ENCODE measurements at regions not wholly inside any gene's neighbourhood (a gene's known extent, or its start where the extent isn't known, plus 50 kb on each side); places are given as distances from the start of the nearest gene placed in this dataset.

DNA sequence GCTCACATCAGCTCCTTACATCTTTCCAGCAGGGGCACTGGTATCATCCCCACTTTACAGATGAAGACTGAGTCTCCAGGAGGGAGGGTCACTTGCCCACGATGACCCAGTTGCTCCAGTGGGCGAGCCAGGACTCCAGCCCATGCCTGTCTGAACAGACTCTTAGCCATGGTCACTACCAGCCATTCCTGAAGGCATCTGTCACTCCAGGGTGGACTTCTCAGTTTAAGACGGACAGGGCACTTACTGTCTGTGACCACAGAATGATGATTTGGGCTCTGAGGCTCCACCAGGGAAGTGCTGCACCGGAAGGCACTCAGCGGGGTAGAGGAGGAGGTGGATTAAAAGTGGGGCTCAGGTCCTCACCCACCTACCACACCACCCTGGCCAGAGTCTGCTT, 104.0 kb upstream of the SLC6A6 start:
- H3K4me3 ChIP-seq (ENCODE audit: low read depth, low read length, poor library complexity, severe bottlenecking), result no peak overlapping the region
- no peaks in the 10 kb centered on the region for H3K4me1 ChIP-seq (ENCODE audit: insufficient read depth, low read length, severe bottlenecking)
- H3K79me2 ChIP-seq (ENCODE audit: insufficient read depth, low read length), result no peaks in the 10 kb centered on the region
- no peak overlapping the region for H3K9ac ChIP-seq (ENCODE audit: low read length)
- no peaks in the 10 kb centered on the region for H4K20me1 ChIP-seq (ENCODE audit: insufficient read depth, low read length)
- no peaks in the 10 kb centered on the region for H3K9me3 ChIP-seq (ENCODE audit: low read length)
- peaks cover 6% of the 10 kb centered on the region; the same call in 1 of the 2 replicates for H3K27me3 ChIP-seq (ENCODE audit: insufficient read depth, low read length)
- H2AFZ ChIP-seq (ENCODE audit: low read length), result no peak overlapping the region
- H3K27ac ChIP-seq (ENCODE audit: low read depth, low read length, poor library complexity, severe bottlenecking), result no peak overlapping the region
- H3K36me3 ChIP-seq (ENCODE audit: insufficient read depth, low read length), result no peaks in the 10 kb centered on the region
- no peaks in the 10 kb centered on the region for H3K9me2 ChIP-seq (ENCODE audit: low read depth, low read length)
- H3F3A ChIP-seq (ENCODE audit: insufficient read depth, low read length), result no peaks in the 10 kb centered on the region
- no peak overlapping the region for H3K4me2 ChIP-seq (ENCODE audit: low read length)
- TF ChIP-seq, protein P1, sequence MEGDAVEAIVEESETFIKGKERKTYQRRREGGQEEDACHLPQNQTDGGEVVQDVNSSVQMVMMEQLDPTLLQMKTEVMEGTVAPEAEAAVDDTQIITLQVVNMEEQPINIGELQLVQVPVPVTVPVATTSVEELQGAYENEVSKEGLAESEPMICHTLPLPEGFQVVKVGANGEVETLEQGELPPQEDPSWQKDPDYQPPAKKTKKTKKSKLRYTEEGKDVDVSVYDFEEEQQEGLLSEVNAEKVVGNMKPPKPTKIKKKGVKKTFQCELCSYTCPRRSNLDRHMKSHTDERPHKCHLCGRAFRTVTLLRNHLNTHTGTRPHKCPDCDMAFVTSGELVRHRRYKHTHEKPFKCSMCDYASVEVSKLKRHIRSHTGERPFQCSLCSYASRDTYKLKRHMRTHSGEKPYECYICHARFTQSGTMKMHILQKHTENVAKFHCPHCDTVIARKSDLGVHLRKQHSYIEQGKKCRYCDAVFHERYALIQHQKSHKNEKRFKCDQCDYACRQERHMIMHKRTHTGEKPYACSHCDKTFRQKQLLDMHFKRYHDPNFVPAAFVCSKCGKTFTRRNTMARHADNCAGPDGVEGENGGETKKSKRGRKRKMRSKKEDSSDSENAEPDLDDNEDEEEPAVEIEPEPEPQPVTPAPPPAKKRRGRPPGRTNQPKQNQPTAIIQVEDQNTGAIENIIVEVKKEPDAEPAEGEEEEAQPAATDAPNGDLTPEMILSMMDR (IDR thresholded peaks at IDR 0.05; ENCODE audit: low read length), result no peak
- TF ChIP-seq EZH2 (IDR thresholded peaks at IDR 0.05; ENCODE audit: borderline replicate concordance, low read length), result no peak

DNA sequence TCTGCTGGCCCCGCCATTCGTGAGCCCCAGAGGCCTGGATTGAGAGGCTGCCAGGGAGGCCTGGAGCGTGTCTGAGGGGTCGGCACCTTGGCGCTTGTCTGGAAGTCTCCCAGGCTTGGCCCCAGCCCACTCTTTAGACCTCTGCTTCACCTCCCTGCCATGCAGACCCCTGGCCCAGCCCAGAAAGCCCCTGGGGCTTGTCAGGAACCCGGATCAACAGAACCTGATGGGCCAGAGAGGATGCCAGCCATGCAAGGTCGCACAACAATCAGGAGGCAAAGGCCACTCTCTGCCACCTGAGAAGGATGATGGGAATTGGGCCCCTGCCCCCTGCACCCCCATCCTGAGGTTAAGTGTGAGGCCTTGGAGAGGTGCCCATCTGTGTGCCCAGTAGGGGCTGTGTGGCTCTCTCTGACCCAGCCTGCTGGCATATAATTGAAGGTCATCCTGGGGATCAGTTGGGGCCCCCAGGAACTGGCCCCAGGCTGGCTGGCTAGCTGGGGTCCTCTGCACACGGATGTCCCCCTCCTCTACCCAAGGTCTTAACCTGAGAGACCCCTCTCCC, 103.3 kb upstream of the SLC6A6 start:
- H3K9me2 ChIP-seq (ENCODE audit: low read depth, low read length), result no peaks in the 10 kb centered on the region
- H3K9me3 ChIP-seq (ENCODE audit: low read length), result no peaks in the 10 kb centered on the region
- H3K4me1 ChIP-seq (ENCODE audit: insufficient read depth, low read length, severe bottlenecking), result no peaks in the 10 kb centered on the region
- H3F3A ChIP-seq (ENCODE audit: insufficient read depth, low read length), result no peaks in the 10 kb centered on the region
- H3K79me2 ChIP-seq (ENCODE audit: insufficient read depth, low read length), result no peaks in the 10 kb centered on the region
- H3K4me3 ChIP-seq (ENCODE audit: low read depth, low read length, poor library complexity, severe bottlenecking), result no peak overlapping the region
- H3K4me2 ChIP-seq (ENCODE audit: low read length), result no peak overlapping the region
- H3K27ac ChIP-seq (ENCODE audit: low read depth, low read length, poor library complexity, severe bottlenecking), result no peak overlapping the region
- H3K9ac ChIP-seq (ENCODE audit: low read length), result no peak overlapping the region
- no peaks in the 10 kb centered on the region for H3K36me3 ChIP-seq (ENCODE audit: insufficient read depth, low read length)
- H3K27me3 ChIP-seq (ENCODE audit: insufficient read depth, low read length), result peaks cover 8% of the 10 kb centered on the region
- TF ChIP-seq, protein P1 (IDR thresholded peaks at IDR 0.05; ENCODE audit: low read length), result no peak
- no peak for TF ChIP-seq EZH2 (IDR thresholded peaks at IDR 0.05; ENCODE audit: borderline replicate concordance, low read length)
- no peaks in the 10 kb centered on the region for H4K20me1 ChIP-seq (ENCODE audit: insufficient read depth, low read length)
- no peak overlapping the region for H2AFZ ChIP-seq (ENCODE audit: low read length)

DNA sequence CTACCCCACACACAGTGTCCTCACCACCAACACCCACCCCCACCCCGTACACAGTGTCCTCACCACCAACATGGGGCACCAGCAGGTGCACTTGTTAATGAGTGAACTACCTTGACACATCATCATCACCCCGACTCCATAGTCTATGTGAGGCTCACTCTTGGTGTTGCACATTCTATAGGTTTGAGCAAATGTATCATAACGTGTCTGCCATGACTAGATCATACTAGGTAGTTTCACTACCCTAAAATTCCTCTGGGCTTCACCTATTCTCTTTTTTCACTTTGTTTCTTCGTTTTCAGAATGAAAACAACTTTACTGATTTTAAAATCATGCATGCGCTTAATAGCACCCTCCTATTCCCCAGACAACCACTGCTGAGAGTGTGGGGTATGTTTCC, 102.6 kb upstream of the SLC6A6 start:
- TF ChIP-seq EZH2 (IDR thresholded peaks at IDR 0.05; ENCODE audit: borderline replicate concordance, low read length), result no peak
- TF ChIP-seq, protein P1 (IDR thresholded peaks at IDR 0.05; ENCODE audit: low read length), result no peak
- no peaks in the 10 kb centered on the region for H3F3A ChIP-seq (ENCODE audit: insufficient read depth, low read length)
- H3K27ac ChIP-seq (ENCODE audit: low read depth, low read length, poor library complexity, severe bottlenecking), result no peak overlapping the region
- H3K79me2 ChIP-seq (ENCODE audit: insufficient read depth, low read length), result no peaks in the 10 kb centered on the region
- H3K4me1 ChIP-seq (ENCODE audit: insufficient read depth, low read length, severe bottlenecking), result no peaks in the 10 kb centered on the region
- H3K4me2 ChIP-seq (ENCODE audit: low read length), result no peak overlapping the region
- H3K27me3 ChIP-seq (ENCODE audit: insufficient read depth, low read length), result peaks cover 10% of the 10 kb centered on the region
- no peaks in the 10 kb centered on the region for H3K9me2 ChIP-seq (ENCODE audit: low read depth, low read length)
- no peak overlapping the region for H2AFZ ChIP-seq (ENCODE audit: low read length)
- H4K20me1 ChIP-seq (ENCODE audit: insufficient read depth, low read length), result no peaks in the 10 kb centered on the region
- no peaks in the 10 kb centered on the region for H3K9me3 ChIP-seq (ENCODE audit: low read length)
- no peak overlapping the region for H3K4me3 ChIP-seq (ENCODE audit: low read depth, low read length, poor library complexity, severe bottlenecking)
- H3K9ac ChIP-seq (ENCODE audit: low read length), result no peak overlapping the region
- no peaks in the 10 kb centered on the region for H3K36me3 ChIP-seq (ENCODE audit: insufficient read depth, low read length)
